MCF 10A (cell line): ENCODE measurements at regions not wholly inside any gene's neighbourhood (a gene's known extent, or its start where the extent isn't known, plus 50 kb on each side); places are given as distances from the start of the nearest gene placed in this dataset.
A peak's percentile ranks its signal among the peaks of the same experiment; 100 is the strongest.

Experiments
- BruUV-seq: library from RNA; stranded (reverse); fragments of 400-500 nt; replicated peaks from 2 replicates; lab custom pipeline; 2021; lab: Mats Ljungman, UMichigan
- CTCF ChIA-PET: fragments of 300-600 bp; sonication (Branson Sonifier 250); formaldehyde crosslinking; extraction: SDS; loops from one replicate; lab custom pipeline; 2021; ENCODE audit warnings: antibody characterized with exemption, inconsistent platforms; lab: Yijun Ruan, JAX
- POLR2A ChIA-PET: fragments of 300-600, 350-650 bp; sonication (Branson Sonifier 250); formaldehyde crosslinking; extraction: SDS; loops from one replicate; lab custom pipeline; 2020; ENCODE audit warnings: antibody characterized with exemption, inconsistent platforms; lab: Yijun Ruan, JAX
- DNase-seq: peaks from one replicate; pipeline ENCODE4 v3.0.0-alpha.2; 2018; ENCODE audit not compliant: unreplicated experiment
- H3K27ac Mint-ChIP-seq: one replicate; pipeline ENCODE4 v1.8.0; 2022; ENCODE audit warnings: mild to moderate bottlenecking, low read depth, mixed read lengths; ENCODE audit not compliant: unreplicated experiment
- H3K27me3 Mint-ChIP-seq: one replicate; pipeline ENCODE4 v1.8.0; 2022; ENCODE audit warnings: mixed read lengths; ENCODE audit not compliant: insufficient read depth, unreplicated experiment
- H3K36me3 Mint-ChIP-seq: one replicate; pipeline ENCODE4 v1.8.0; 2022; ENCODE audit warnings: mild to moderate bottlenecking, moderate library complexity, mixed read lengths; ENCODE audit not compliant: insufficient read depth, unreplicated experiment
- H3K4me1 Mint-ChIP-seq: one replicate; pipeline ENCODE4 v1.8.0; 2022; ENCODE audit warnings: mixed read lengths; ENCODE audit not compliant: insufficient read depth, unreplicated experiment
- H3K4me3 Mint-ChIP-seq: one replicate; pipeline ENCODE4 v1.8.0; 2022; ENCODE audit warnings: mild to moderate bottlenecking, moderate library complexity, mixed read lengths; ENCODE audit not compliant: unreplicated experiment
- H3K9me3 Mint-ChIP-seq: one replicate; pipeline ENCODE4 v1.8.0; 2022; ENCODE audit warnings: mixed read lengths; ENCODE audit not compliant: unreplicated experiment
- intact Hi-C: fragments of 100-400 bp; cut with micrococcal nuclease; formaldehyde crosslinking; loops from 2 replicates; pipeline ENCODE4 v1.14.1; 2022
- TF ChIP-seq, protein P1 (sequence below): fragments of 200-600 bp; IDR thresholded peaks from one replicate; pipeline ENCODE4 v1.8.0; 2022; ENCODE audit warnings: antibody characterized with exemption, mild to moderate bottlenecking; ENCODE audit not compliant: unreplicated experiment

DNA sequence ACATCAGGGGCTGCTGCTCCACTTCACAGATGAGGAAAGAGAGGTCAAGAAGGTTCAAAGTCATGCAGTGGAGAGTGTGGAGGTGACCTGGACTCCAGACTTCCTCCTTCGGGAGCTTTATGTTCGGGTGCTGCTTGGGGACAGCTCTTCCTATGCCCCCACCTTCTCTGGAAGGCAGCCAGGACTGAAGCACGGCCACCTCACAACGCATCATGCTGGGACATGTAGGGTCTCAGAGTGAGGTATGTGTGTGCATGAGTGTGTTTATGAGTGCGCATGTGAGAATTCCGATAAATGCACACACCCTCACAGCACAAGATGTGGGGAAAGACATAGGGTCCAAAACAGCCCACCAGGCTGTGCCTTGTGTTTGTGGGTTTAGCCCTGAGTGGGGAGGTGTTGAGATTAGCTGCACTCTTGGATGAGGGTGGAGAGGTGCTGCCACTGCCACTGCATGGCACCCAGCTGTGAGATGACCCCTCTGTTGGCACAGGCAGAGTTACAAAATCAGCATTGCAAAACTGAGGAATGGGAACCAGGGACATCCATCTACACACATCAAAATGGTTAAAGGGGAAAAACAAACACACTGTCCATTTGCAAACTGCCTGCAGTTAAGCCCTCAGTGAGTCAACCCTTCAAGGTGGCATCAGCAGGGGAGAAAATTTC is 367.4 kb downstream of the SEC14L1 start:
- BruUV-seq = no TSS peak
- H3K9me3 Mint-ChIP-seq = peaks cover 8% of the 10 kb centered on the region
- H3K36me3 Mint-ChIP-seq = peaks cover 18% of the 10 kb centered on the region
- TF ChIP-seq, protein P1, sequence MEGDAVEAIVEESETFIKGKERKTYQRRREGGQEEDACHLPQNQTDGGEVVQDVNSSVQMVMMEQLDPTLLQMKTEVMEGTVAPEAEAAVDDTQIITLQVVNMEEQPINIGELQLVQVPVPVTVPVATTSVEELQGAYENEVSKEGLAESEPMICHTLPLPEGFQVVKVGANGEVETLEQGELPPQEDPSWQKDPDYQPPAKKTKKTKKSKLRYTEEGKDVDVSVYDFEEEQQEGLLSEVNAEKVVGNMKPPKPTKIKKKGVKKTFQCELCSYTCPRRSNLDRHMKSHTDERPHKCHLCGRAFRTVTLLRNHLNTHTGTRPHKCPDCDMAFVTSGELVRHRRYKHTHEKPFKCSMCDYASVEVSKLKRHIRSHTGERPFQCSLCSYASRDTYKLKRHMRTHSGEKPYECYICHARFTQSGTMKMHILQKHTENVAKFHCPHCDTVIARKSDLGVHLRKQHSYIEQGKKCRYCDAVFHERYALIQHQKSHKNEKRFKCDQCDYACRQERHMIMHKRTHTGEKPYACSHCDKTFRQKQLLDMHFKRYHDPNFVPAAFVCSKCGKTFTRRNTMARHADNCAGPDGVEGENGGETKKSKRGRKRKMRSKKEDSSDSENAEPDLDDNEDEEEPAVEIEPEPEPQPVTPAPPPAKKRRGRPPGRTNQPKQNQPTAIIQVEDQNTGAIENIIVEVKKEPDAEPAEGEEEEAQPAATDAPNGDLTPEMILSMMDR = no peak
- H3K27me3 Mint-ChIP-seq = no peaks in the 10 kb centered on the region
- peak; percentile 60 for DNase-seq
- no peak overlapping the region for H3K4me3 Mint-ChIP-seq
- intact Hi-C loops = no loop called here
- CTCF ChIA-PET = no interaction called here
- H3K27ac Mint-ChIP-seq = no peak overlapping the region
- H3K4me1 Mint-ChIP-seq = no peaks in the 10 kb centered on the region
- POLR2A ChIA-PET = no interaction called here

DNA sequence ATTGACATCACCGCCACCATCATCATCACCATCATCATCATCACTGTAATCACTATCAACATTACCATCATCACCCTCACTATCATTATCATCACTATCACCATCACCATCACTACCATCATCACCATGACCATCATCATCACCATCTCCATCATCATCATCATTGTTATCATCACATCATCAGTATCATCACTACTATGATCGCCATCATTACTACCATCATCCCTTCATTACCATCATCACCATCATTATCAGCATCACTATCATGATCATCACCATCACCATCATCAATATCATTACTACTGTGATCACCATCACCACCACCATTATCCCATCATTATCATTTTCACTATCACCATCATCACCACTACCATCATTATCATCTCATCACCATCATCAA is 368.3 kb downstream of the SEC14L1 start:
- no peaks in the 10 kb centered on the region for H3K4me1 Mint-ChIP-seq
- no peak for DNase-seq
- peaks cover 8% of the 10 kb centered on the region for H3K9me3 Mint-ChIP-seq
- ChIA-PET POLR2A (no interaction called here), CTCF (no interaction called here)
- BruUV-seq = no TSS peak
- H3K27me3 Mint-ChIP-seq = no peaks in the 10 kb centered on the region
- no peak overlapping the region for H3K4me3 Mint-ChIP-seq
- intact Hi-C loops = no loop called here
- no peak overlapping the region for H3K27ac Mint-ChIP-seq
- H3K36me3 Mint-ChIP-seq = peaks cover 15% of the 10 kb centered on the region
- TF ChIP-seq, protein P1 = no peak

DNA sequence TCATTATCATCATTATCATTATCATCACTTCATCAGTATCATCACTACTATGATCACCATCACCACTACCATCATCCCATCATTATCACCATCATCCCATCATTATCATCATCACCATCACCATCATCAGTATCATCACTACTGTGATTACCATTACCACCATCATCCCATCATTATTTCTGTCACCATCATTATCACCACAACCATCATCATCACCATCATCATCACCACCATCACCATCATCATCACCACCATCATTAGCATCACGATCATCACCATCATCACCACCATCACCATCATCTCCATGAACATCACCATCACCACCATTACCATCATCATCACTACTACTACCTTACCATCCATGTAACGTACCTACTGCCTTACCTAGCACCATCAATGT is 368.8 kb downstream of the SEC14L1 start:
- POLR2A ChIA-PET = no interaction called here
- Mint-ChIP-seq H3K36me3 (peaks cover 14% of the 10 kb centered on the region), H3K27ac (no peak overlapping the region), H3K27me3 (no peaks in the 10 kb centered on the region), H3K4me1 (no peaks in the 10 kb centered on the region), H3K4me3 (no peak overlapping the region), H3K9me3 (peaks cover 8% of the 10 kb centered on the region)
- CTCF ChIA-PET = no interaction called here
- no TSS peak for BruUV-seq
- intact Hi-C loops = no loop called here
- no peak for DNase-seq
- TF ChIP-seq, protein P1 = no peak

DNA sequence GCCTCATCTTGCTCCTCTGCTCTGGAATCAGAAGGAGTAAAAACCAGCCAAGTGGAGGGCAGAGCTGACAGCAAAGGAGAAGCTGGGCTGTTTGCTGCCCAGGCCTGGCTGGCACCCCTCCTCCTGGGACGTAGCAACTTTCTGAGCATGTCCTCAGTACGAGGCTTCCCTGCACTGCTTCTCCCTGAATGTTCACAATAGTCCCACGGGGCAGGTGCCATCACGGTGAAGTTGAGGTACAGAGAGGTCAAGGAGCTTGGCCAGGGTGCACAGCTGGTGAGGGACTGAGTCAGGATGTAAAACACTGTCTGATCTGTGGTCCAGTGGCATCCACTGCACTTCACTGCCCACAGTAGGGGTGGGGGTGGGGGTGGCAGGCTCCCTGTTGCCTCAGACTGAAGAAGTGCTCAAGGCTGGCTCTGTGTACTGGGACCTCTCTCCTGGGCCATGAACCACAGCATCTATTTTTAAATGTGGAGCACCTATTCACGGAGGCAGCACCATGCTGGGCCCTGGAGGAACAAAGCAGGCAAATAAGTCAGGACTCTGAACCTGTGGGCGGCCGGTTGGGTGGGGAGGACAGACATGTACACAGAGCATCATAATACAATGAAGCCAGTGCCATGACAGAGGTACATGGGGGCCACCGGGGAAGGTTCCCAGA is 369.5 kb downstream of the SEC14L1 start:
- ChIA-PET POLR2A (no interaction called here), CTCF (no interaction called here)
- peaks cover 8% of the 10 kb centered on the region for H3K9me3 Mint-ChIP-seq
- H3K4me1 Mint-ChIP-seq = no peaks in the 10 kb centered on the region
- no peak for DNase-seq
- TF ChIP-seq, protein P1 = no peak
- BruUV-seq = no TSS peak
- intact Hi-C loops = no loop called here
- H3K27ac Mint-ChIP-seq = no peak overlapping the region
- no peak overlapping the region for H3K4me3 Mint-ChIP-seq
- H3K27me3 Mint-ChIP-seq = no peaks in the 10 kb centered on the region
- H3K36me3 Mint-ChIP-seq = peaks cover 14% of the 10 kb centered on the region
